Sigmoid colon (tissue), 6 donors: ENCODE measurements at regions not wholly inside any gene's neighbourhood (a gene's known extent, or its start where the extent isn't known, plus 50 kb on each side); places are given as distances from the start of the nearest gene placed in this dataset.

Experiments used
- DNase-seq: peaks from one replicate; pipeline ENCODE4 v3.0.0-alpha.2; 2019
- H3K27ac ChIP-seq, 4 donors: fragments of 200-600 bp; sonication (generic); one replicate each; pipeline ENCODE4 v1.5.1; 2016 to 2019; ENCODE audit warnings: mild to moderate bottlenecking in 1 of 4
- H3K27me3 ChIP-seq, 3 donors: fragments of 200-600 bp; sonication (generic); one replicate each; pipeline ENCODE4 v1.5.1; 2019; ENCODE audit warnings: mild to moderate bottlenecking in 1 of 3
- H3K36me3 ChIP-seq, 4 donors: fragments of 200-600 bp; sonication (generic); one replicate each; pipeline ENCODE4 v1.5.1; 2016 to 2019
- H3K4me1 ChIP-seq, 4 donors: fragments of 200-600 bp; sonication (generic); one replicate each; pipeline ENCODE4 v1.5.1; 2017 to 2019
- H3K4me3 ChIP-seq, 4 donors: fragments of 200-600 bp; sonication (generic); one replicate each; pipeline ENCODE4 v1.5.1; 2017 to 2019; ENCODE audit warnings: mild to moderate bottlenecking in 2 of 4, moderate library complexity in 1 of 4
- H3K9me3 ChIP-seq, 4 donors: fragments of 200-600 bp in 3 of 4; sonication (generic) in 3 of 4; one replicate each; pipeline versions ENCODE4 v1.5.1 to v1.6.1; 2013 to 2019
- CTCF ChIP-seq, 4 experiments: fragments of 450-650 bp in 3 of 4; fragments of 200-600 bp in 1 of 4; IDR thresholded peaks; one replicate each; pipeline ENCODE4 v1.5.1; 2016 to 2019; ENCODE audit warnings: antibody characterized with exemption in 4 of 4, mild to moderate bottlenecking in 3 of 4, moderate library complexity in 2 of 4
- EP300 ChIP-seq, 4 donors: sonication (generic); formaldehyde crosslinking; IDR thresholded peaks; one replicate each; pipeline ENCODE4 v1.6.1; 2017; ENCODE audit warnings: antibody characterized with exemption in 4 of 4
- POLR2A ChIP-seq, 2 donors: fragments of 450-650 bp; IDR thresholded peaks; one replicate each; pipeline ENCODE4 v1.6.1; 2016; ENCODE audit warnings: antibody characterized with exemption in 2 of 2, mild to moderate bottlenecking in 2 of 2, moderate library complexity in 2 of 2
- POLR2AphosphoS5 ChIP-seq, 4 donors: sonication (generic); formaldehyde crosslinking; IDR thresholded peaks; one replicate each; pipeline ENCODE4 v1.6.1; 2017; ENCODE audit warnings: antibody characterized with exemption in 4 of 4
- WGBS, 2 donors: extraction: QIAGEN DNeasy Blood & Tissue Kit; methylation state at CpG; one replicate each; pipeline ENCODE4 v1.1.7; 2013; 5-methylcytosine and 5-hydroxymethylcytosine counted together
- intact Hi-C: fragments of 100-400 bp; cut with DNase I; formaldehyde crosslinking; loops from one replicate; pipeline ENCODE4 v1.15.1; 2023
- donor health status: healthy with polysubstance abuse.
- donor health status: healthy.

GRCh38 chr13:34350671-34351070 is 532.7 kb downstream of the RFC3 start:
- DNase-seq, result no peak
- H3K4me1 ChIP-seq, result peaks cover 0 to 24% (median 16%) of the 10 kb centered on the region in 4 donors
- no peaks in the 10 kb centered on the region for H3K9me3 ChIP-seq
- no peak for TF ChIP-seq CTCF (IDR thresholded peaks at IDR 0.05)
- no peak for TF ChIP-seq POLR2A (IDR thresholded peaks at IDR 0.05)
- TF ChIP-seq POLR2AphosphoS5 (IDR thresholded peaks at IDR 0.05), result no peak
- TF ChIP-seq EP300 (IDR thresholded peaks at IDR 0.05), result no peak
- intact Hi-C loops, result no loop called here
- 96 to 99% methylated on average over 3 of the region's 3 CpGs for WGBS, 2 donors
- no peaks in the 10 kb centered on the region for H3K36me3 ChIP-seq
- no peak overlapping the region for H3K27ac ChIP-seq
- H3K27me3 ChIP-seq, result no peaks in the 10 kb centered on the region
- no peak overlapping the region for H3K4me3 ChIP-seq

GRCh38 chr13:34351134-34351533 is 533.2 kb downstream of the RFC3 start:
- no peak for DNase-seq
- intact Hi-C loops, result no loop called here
- no peak overlapping the region for H3K4me3 ChIP-seq
- WGBS, 2 donors, result 94 to 95% methylated on average over 3 of the region's 3 CpGs
- H3K9me3 ChIP-seq, result no peaks in the 10 kb centered on the region
- H3K27ac ChIP-seq, result no peak overlapping the region
- TF ChIP-seq POLR2AphosphoS5 (IDR thresholded peaks at IDR 0.05), result no peak
- no peak for TF ChIP-seq EP300 (IDR thresholded peaks at IDR 0.05)
- no peak for TF ChIP-seq POLR2A (IDR thresholded peaks at IDR 0.05)
- no peak for TF ChIP-seq CTCF (IDR thresholded peaks at IDR 0.05)
- no peaks in the 10 kb centered on the region for H3K27me3 ChIP-seq
- H3K36me3 ChIP-seq, result no peaks in the 10 kb centered on the region
- peaks cover 0 to 21% (median 16%) of the 10 kb centered on the region in 4 donors for H3K4me1 ChIP-seq

- no peak overlapping the region for H3K4me3 ChIP-seq
- WGBS, 2 donors, result 90 to 94% methylated on average over 4 of the region's 4 CpGs
- intact Hi-C loops, result no loop called here
- no peaks in the 10 kb centered on the region for H3K36me3 ChIP-seq
- no peaks in the 10 kb centered on the region for H3K27me3 ChIP-seq
- H3K27ac ChIP-seq, result no peak overlapping the region
- no peak for DNase-seq
- TF ChIP-seq CTCF (IDR thresholded peaks at IDR 0.05), result no peak
- TF ChIP-seq EP300 (IDR thresholded peaks at IDR 0.05), result no peak
- no peak for TF ChIP-seq POLR2A (IDR thresholded peaks at IDR 0.05)
- TF ChIP-seq POLR2AphosphoS5 (IDR thresholded peaks at IDR 0.05), result no peak
- H3K4me1 ChIP-seq, result peaks cover 0 to 16% (median 5%) of the 10 kb centered on the region in 4 donors
- no peaks in the 10 kb centered on the region for H3K9me3 ChIP-seq
Observed at GRCh38 chr13:34352958-34353357, 535.0 kb downstream of the RFC3 start.

GRCh38 chr13:34356686-34357434 is 538.9 kb downstream of the RFC3 start:
- WGBS, 2 donors, result 81 to 89% methylated on average over 4 of the region's 4 CpGs
- Histone ChIP-seq H3K36me3 (no peaks in the 10 kb centered on the region), H3K27me3 (no peaks in the 10 kb centered on the region), H3K4me3 (no peak overlapping the region), H3K9me3 (no peaks in the 10 kb centered on the region), H3K4me1 (peaks cover 0 to 30% (median 21%) of the 10 kb centered on the region in 4 donors), H3K27ac (no peak overlapping the region)
- TF ChIP-seq POLR2AphosphoS5 (IDR thresholded peaks at IDR 0.05) (no peak), CTCF (IDR thresholded peaks at IDR 0.05) (no peak), POLR2A (IDR thresholded peaks at IDR 0.05) (no peak), EP300 (IDR thresholded peaks at IDR 0.05) (no peak)
- intact Hi-C loops, result no loop called here
- DNase-seq, result no peak
